Fibroblast of lung (primary cell): ENCODE measurements at regions not wholly inside any gene's neighbourhood (a gene's known extent, or its start where the extent isn't known, plus 50 kb on each side); places are given as distances from the start of the nearest gene placed in this dataset.

Experiments used
- EZH2 ChIP-seq: IDR thresholded peaks from 2 replicates; pipeline ENCODE4 v1.5.1; 2012; ENCODE audit warnings: low read length, control low read depth, mild to moderate bottlenecking; ENCODE audit errors: missing control alignments
- TF ChIP-seq, protein P1 (sequence below), 2 donors: IDR thresholded peaks in 1 of 2; conservative IDR thresholded peaks in 1 of 2; 1 replicate in 1 of 2; 2 replicates in 1 of 2; pipeline ENCODE4 v1.5.1; 2011 to 2012; ENCODE audit warnings: low read length in 2 of 2, control low read depth in 1 of 2, inconsistent platforms in 1 of 2, low read depth in 1 of 2, mild to moderate bottlenecking in 1 of 2

DNA sequence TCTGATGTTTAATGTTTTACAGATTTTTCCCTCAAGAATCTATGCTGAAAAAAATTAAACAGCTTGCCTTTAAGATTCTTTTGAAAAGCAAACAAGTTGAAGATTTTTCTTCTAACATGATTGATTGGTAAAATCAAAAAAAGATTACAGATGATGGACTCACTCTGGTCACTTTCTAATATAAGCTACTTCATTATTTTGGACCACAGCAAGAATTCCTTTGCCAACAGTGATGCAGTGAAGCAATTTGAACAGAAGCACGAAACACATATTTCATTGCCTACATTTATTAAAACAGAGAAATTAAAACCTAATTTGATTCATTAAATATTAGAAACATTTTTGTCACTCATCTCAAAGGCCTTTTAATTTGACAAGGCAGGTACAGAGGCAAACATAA, 82.1 kb upstream of the SGCE start:
- TF ChIP-seq, protein P1, sequence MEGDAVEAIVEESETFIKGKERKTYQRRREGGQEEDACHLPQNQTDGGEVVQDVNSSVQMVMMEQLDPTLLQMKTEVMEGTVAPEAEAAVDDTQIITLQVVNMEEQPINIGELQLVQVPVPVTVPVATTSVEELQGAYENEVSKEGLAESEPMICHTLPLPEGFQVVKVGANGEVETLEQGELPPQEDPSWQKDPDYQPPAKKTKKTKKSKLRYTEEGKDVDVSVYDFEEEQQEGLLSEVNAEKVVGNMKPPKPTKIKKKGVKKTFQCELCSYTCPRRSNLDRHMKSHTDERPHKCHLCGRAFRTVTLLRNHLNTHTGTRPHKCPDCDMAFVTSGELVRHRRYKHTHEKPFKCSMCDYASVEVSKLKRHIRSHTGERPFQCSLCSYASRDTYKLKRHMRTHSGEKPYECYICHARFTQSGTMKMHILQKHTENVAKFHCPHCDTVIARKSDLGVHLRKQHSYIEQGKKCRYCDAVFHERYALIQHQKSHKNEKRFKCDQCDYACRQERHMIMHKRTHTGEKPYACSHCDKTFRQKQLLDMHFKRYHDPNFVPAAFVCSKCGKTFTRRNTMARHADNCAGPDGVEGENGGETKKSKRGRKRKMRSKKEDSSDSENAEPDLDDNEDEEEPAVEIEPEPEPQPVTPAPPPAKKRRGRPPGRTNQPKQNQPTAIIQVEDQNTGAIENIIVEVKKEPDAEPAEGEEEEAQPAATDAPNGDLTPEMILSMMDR (conservative IDR thresholded peaks at IDR 0.05 in 1 of 2, IDR thresholded peaks at IDR 0.05 in 1 of 2; ENCODE audit: low read depth in 1 of 2, low read length in 2 of 2): no peak
- no peak for TF ChIP-seq EZH2
